ENCODE measurements at regions not wholly inside any gene's neighbourhood (a gene's known extent, or its start where the extent isn't known, plus 50 kb on each side); places are given as distances from the start of the nearest gene placed in this dataset.

DNA sequence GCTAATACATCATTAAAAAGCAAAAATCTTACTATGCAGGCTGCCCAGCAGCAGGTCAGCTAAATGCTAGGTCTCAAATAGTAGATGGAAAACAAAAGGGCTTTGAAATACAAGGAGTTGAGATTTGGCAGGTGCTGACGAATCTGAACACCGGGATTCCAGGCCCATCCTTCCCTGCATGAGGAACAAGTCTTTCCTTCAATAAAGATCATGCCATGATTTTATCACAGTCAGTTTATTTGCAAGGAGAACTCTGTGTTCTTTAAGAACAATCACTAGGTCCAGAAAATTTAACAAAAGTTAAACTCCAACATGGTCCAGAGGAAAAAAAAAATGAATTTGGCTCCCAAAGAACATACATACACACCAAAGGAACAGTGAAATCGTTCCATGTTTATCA is 551.4 kb downstream of the SLITRK6 start:
- TF ChIP-seq FOXK1 (CRISPR knock-in tag; IDR thresholded peaks at IDR 0.05) = no peak
- TF ChIP-seq, protein P1, sequence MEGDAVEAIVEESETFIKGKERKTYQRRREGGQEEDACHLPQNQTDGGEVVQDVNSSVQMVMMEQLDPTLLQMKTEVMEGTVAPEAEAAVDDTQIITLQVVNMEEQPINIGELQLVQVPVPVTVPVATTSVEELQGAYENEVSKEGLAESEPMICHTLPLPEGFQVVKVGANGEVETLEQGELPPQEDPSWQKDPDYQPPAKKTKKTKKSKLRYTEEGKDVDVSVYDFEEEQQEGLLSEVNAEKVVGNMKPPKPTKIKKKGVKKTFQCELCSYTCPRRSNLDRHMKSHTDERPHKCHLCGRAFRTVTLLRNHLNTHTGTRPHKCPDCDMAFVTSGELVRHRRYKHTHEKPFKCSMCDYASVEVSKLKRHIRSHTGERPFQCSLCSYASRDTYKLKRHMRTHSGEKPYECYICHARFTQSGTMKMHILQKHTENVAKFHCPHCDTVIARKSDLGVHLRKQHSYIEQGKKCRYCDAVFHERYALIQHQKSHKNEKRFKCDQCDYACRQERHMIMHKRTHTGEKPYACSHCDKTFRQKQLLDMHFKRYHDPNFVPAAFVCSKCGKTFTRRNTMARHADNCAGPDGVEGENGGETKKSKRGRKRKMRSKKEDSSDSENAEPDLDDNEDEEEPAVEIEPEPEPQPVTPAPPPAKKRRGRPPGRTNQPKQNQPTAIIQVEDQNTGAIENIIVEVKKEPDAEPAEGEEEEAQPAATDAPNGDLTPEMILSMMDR (IDR thresholded peaks at IDR 0.05) = no peak
